OCI-LY7 (cell line): ENCODE measurements at regions not wholly inside any gene's neighbourhood (a gene's known extent, or its start where the extent isn't known, plus 50 kb on each side); places are given as distances from the start of the nearest gene placed in this dataset.

ENCODE experiments used
- BruUV-seq: library from RNA; stranded (reverse); fragments of 400-500 nt; replicated peaks from 2 replicates; lab custom pipeline; 2021; lab: Mats Ljungman, UMichigan
- CTCF ChIA-PET: fragments of 300-600 bp; sonication (Branson Sonifier 250); formaldehyde crosslinking; loops from one replicate; lab custom pipeline; 2022; ENCODE audit warnings: antibody characterized with exemption; ENCODE audit not compliant: unreplicated experiment; lab: Charles Lee
- POLR2A ChIA-PET: fragments of 300-600 bp; sonication (Branson Sonifier 250); formaldehyde crosslinking; loops from one replicate; lab custom pipeline; 2022; ENCODE audit warnings: antibody characterized with exemption; lab: Charles Lee
- DNase-seq: peaks from one replicate; pipeline ENCODE4 v3.0.0-alpha.2; 2015; ENCODE audit warnings: low spot score
- H2AFZ ChIP-seq: fragments of 200-600 bp; sonication (generic), shearing (Covaris generic); 2 replicates; pipeline ENCODE4 v1.6.1; 2014; ENCODE audit warnings: mild to moderate bottlenecking, antibody characterized with exemption, low read length, moderate library complexity
- H3K27ac ChIP-seq: fragments of 200-600 bp; sonication (generic); 2 replicates; pipeline ENCODE4 v1.5.1; 2014; ENCODE audit warnings: mixed run types, low read depth, mild to moderate bottlenecking, moderate library complexity, low read length, inconsistent platforms; ENCODE audit not compliant: poor library complexity, severe bottlenecking
- H3K36me3 ChIP-seq: fragments of 200-600 bp; sonication (generic); 2 replicates; pipeline ENCODE4 v1.6.1; 2014; ENCODE audit warnings: mild to moderate bottlenecking, antibody characterized with exemption, low read length, moderate library complexity, mixed read lengths; ENCODE audit not compliant: insufficient read depth
- H3K4me1 ChIP-seq: fragments of 200-600 bp; sonication (generic); 2 replicates; pipeline ENCODE4 v1.5.1; 2014; ENCODE audit warnings: mild to moderate bottlenecking, low read length; ENCODE audit not compliant: insufficient read depth, poor library complexity, severe bottlenecking
- H3K4me2 ChIP-seq: fragments of 200-600 bp; sonication (generic); 2 replicates; pipeline ENCODE4 v1.6.1; 2014; ENCODE audit warnings: mild to moderate bottlenecking, low read length
- H3K4me3 ChIP-seq: fragments of 200-600 bp; sonication (generic); 2 replicates; pipeline ENCODE4 v1.5.1; 2014; ENCODE audit warnings: mild to moderate bottlenecking, low read depth, low read length; ENCODE audit not compliant: poor library complexity, severe bottlenecking
- H3K79me2 ChIP-seq: fragments of 200-600 bp; sonication (generic); 2 replicates; pipeline ENCODE4 v1.6.1; 2016; ENCODE audit warnings: low read depth, mild to moderate bottlenecking, low read length, moderate library complexity, mixed read lengths; ENCODE audit not compliant: insufficient read depth
- H3K9me2 ChIP-seq: fragments of 200-600 bp; sonication (generic); 2 replicates; pipeline ENCODE4 v1.6.1; 2016; ENCODE audit warnings: mild to moderate bottlenecking, low read length, mixed read lengths; ENCODE audit not compliant: insufficient read depth
- H3K9me3 ChIP-seq: fragments of 200-600 bp; sonication (generic); 2 replicates; pipeline ENCODE4 v1.6.1; 2014; ENCODE audit warnings: mild to moderate bottlenecking, mixed run types, low read length, mixed read lengths
- H4K20me1 ChIP-seq: fragments of 200-600 bp; sonication (generic); 2 replicates; pipeline ENCODE4 v1.6.1; 2014; ENCODE audit warnings: mild to moderate bottlenecking, antibody characterized with exemption, low read length, moderate library complexity, mixed read lengths; ENCODE audit not compliant: insufficient read depth
- CTCF ChIP-seq: fragments of 200-600 bp; sonication (generic); conservative IDR thresholded peaks from 2 replicates; pipeline ENCODE4 v1.5.1; 2014; ENCODE audit warnings: mild to moderate bottlenecking, antibody characterized with exemption, low read length, moderate library complexity, mixed read lengths
- EZH2phosphoT487 ChIP-seq: fragments of 200-600 bp; sonication (generic); IDR thresholded peaks from 2 replicates; pipeline ENCODE4 v1.6.1; 2018; ENCODE audit warnings: low read depth, borderline replicate concordance, mild to moderate bottlenecking, mixed run types, antibody characterized with exemption, low read length, moderate library complexity, mixed read lengths
- intact Hi-C: fragments of 100-400 bp; cut with micrococcal nuclease; formaldehyde crosslinking; loops from one replicate; pipeline ENCODE4 v1.10.0; 2022; ENCODE audit not compliant: unreplicated experiment

GRCh38 chr17:43324205-43324893 lies 74.4 kb upstream of the ARL4D start:
- H4K20me1 ChIP-seq: no peaks in the 10 kb centered on the region
- POLR2A ChIA-PET: interaction anchor here (0.6 kb wide), 1 partner anchor 37 kb away, joined by 3 read pairs; no protein-coding TSS in a partner anchor
- peaks cover 13% of the 10 kb centered on the region for H3K4me1 ChIP-seq
- intact Hi-C loops: no loop called here
- no peaks in the 10 kb centered on the region for H3K79me2 ChIP-seq
- TF ChIP-seq EZH2phosphoT487 (no peak), CTCF (peak; percentile 47)
- BruUV-seq: no TSS peak
- peak; percentile 59 for DNase-seq
- no peak overlapping the region for H2AFZ ChIP-seq
- H3K27ac ChIP-seq: no peak overlapping the region
- H3K4me2 ChIP-seq: peak overlapping the region; percentile 59
- CTCF ChIA-PET: no interaction called here
- H3K9me3 ChIP-seq: peaks cover 10% of the 10 kb centered on the region
- no peaks in the 10 kb centered on the region for H3K36me3 ChIP-seq
- H3K9me2 ChIP-seq: no peaks in the 10 kb centered on the region
- H3K4me3 ChIP-seq: no peak overlapping the region

GRCh38 chr17:43319293-43320124 lies 79.3 kb upstream of the ARL4D start:
- H3K9me2 ChIP-seq: no peaks in the 10 kb centered on the region
- H4K20me1 ChIP-seq: no peaks in the 10 kb centered on the region
- no peak overlapping the region for H2AFZ ChIP-seq
- H3K4me1 ChIP-seq: peaks cover 6% of the 10 kb centered on the region
- TF ChIP-seq EZH2phosphoT487 (no peak), CTCF (no peak)
- POLR2A ChIA-PET: interaction anchor here (0.6 to 0.7 kb wide), 3 partner anchors 10 to 101 kb away, joined by 3 to 4 read pairs (median 3); no protein-coding TSS in a partner anchor
- H3K79me2 ChIP-seq: no peaks in the 10 kb centered on the region
- peaks cover 12% of the 10 kb centered on the region for H3K9me3 ChIP-seq
- no peak overlapping the region for H3K4me3 ChIP-seq
- peak; percentile 29 for DNase-seq
- intact Hi-C loops: no loop called here
- no peak overlapping the region for H3K27ac ChIP-seq
- H3K4me2 ChIP-seq: no peak overlapping the region
- H3K36me3 ChIP-seq: no peaks in the 10 kb centered on the region
- CTCF ChIA-PET: interaction anchor here (0.6 kb wide), 1 partner anchor 251 kb away, joined by 3 read pairs; no protein-coding TSS in a partner anchor
- BruUV-seq: no TSS peak
